PC-9 (cell line): ENCODE measurements at regions not wholly inside any gene's neighbourhood (a gene's known extent, or its start where the extent isn't known, plus 50 kb on each side); places are given as distances from the start of the nearest gene placed in this dataset.

Experiments
- EZH2 ChIP-seq: fragments of 200-600 bp; sonication (generic); IDR thresholded peaks from 2 replicates; pipeline ENCODE4 v1.8.0; 2017; ENCODE audit warnings: antibody characterized with exemption, low read depth
- TF ChIP-seq, protein P1 (sequence below): fragments of 200-600 bp; sonication (generic); conservative IDR thresholded peaks from 2 replicates; pipeline ENCODE4 v1.6.1; 2017; ENCODE audit warnings: mixed run types, antibody characterized with exemption, mild to moderate bottlenecking, moderate library complexity

GRCh38 chr11:7143908-7144307 lies 55.1 kb downstream of the RBMXL2 start:
- TF ChIP-seq, protein P1, sequence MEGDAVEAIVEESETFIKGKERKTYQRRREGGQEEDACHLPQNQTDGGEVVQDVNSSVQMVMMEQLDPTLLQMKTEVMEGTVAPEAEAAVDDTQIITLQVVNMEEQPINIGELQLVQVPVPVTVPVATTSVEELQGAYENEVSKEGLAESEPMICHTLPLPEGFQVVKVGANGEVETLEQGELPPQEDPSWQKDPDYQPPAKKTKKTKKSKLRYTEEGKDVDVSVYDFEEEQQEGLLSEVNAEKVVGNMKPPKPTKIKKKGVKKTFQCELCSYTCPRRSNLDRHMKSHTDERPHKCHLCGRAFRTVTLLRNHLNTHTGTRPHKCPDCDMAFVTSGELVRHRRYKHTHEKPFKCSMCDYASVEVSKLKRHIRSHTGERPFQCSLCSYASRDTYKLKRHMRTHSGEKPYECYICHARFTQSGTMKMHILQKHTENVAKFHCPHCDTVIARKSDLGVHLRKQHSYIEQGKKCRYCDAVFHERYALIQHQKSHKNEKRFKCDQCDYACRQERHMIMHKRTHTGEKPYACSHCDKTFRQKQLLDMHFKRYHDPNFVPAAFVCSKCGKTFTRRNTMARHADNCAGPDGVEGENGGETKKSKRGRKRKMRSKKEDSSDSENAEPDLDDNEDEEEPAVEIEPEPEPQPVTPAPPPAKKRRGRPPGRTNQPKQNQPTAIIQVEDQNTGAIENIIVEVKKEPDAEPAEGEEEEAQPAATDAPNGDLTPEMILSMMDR: peak; percentile 48
- TF ChIP-seq EZH2: no peak
